Cerebellar cortex (tissue), 1 donor: ENCODE measurements at regions not wholly inside any gene's neighbourhood (a gene's known extent, or its start where the extent isn't known, plus 50 kb on each side); places are given as distances from the start of the nearest gene placed in this dataset.

ENCODE experiments used
- DNase-seq: peaks from one replicate; pipeline ENCODE4 v3.0.0-alpha.2; 2015; ENCODE audit warnings: low spot score

- DNase-seq, result no peak
These were observed 151.0 kb downstream of the INSIG2 start for GRCh38 chr2:118239284-118239683.

GRCh38 chr2:118237451-118237850, 149.2 kb downstream of the INSIG2 start:
- no peak for DNase-seq

- DNase-seq, result no peak
These were observed 144.5 kb downstream of the INSIG2 start for GRCh38 chr2:118232796-118233195.

- DNase-seq, result no peak
These were observed 144.1 kb downstream of the INSIG2 start for GRCh38 chr2:118232391-118232790.

DNA sequence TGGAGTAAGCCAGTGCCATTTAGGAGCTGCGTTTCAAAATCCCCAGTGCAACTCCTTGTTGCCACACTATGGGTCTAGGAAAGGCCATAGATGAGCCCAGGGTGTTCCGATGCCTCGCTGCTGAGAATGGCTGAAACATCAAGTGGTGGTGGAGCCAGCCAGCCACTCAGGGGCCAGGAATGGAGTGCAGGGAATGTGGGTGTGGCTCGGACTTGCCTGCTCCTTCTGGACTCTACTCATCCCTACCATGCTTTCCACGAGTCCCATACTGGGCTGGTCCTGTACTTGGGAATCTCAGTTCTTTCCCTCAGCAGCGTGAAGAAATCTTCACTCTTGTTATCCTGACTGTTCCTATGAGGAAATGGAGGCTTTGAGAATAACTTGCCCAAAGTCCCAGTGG, 143.5 kb downstream of the INSIG2 start:
- DNase-seq, result no peak

GRCh38 chr2:118227698-118228508, 139.6 kb downstream of the INSIG2 start:
- DNase-seq, result no peak

- DNase-seq, result no peak
These were observed 137.4 kb downstream of the INSIG2 start for GRCh38 chr2:118225666-118226065.

- DNase-seq, result no peak
These were observed 136.6 kb downstream of the INSIG2 start for GRCh38 chr2:118224895-118225311.

DNA sequence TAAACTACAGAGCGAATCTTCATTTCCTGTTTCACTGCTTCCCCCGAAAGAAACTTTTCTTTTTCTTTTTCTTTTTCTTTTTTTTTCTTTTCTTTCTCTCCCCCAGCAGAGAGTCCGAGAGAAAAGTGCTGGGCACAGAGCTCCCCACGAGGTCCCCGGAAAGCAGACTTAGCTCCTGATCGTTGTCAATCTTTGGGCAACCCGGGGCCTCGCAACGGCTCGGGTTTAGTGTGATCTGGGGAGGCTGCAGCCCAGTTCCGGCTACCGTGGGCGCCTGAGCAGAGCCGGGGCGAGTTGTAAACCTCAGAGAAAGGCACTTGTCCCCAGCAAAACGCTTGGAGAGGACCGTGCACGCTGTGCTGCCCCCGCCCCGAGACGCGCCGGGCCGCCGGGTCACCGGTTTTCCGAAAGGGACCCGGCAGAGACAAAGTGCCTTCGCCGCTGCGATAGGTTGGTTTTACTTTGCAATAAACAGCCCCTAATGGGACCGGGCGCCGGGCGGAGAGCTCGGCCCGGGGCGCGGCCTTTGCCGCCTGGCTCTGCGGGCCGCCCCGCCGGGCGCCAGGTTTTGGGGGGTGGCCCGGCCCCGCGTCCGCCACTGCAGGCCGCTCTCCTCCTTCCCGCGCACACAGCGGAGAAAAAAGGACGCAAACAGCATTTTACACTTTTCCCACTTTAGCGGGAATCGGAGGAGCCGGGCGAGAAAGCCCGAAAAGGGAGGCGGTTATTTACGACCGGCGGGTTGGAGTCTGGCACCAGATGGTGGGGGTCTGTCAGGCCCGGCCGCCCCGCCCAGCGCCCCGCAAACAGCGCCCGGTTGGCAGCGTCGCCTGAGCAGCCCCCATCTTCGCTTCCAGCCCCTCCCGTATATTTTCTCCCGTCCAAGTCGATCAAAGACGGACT, 136.0 kb downstream of the INSIG2 start:
- DNase-seq, result no peak

GRCh38 chr2:118223511-118223991, 135.3 kb downstream of the INSIG2 start:
- no peak for DNase-seq

GRCh38 chr2:118222672-118223421, 134.6 kb downstream of the INSIG2 start:
- DNase-seq, result no peak

GRCh38 chr2:118222273-118222594, 134.0 kb downstream of the INSIG2 start:
- DNase-seq, result no peak

GRCh38 chr2:118221536-118222272, 133.4 kb downstream of the INSIG2 start:
- DNase-seq, result peak; percentile 51

DNA sequence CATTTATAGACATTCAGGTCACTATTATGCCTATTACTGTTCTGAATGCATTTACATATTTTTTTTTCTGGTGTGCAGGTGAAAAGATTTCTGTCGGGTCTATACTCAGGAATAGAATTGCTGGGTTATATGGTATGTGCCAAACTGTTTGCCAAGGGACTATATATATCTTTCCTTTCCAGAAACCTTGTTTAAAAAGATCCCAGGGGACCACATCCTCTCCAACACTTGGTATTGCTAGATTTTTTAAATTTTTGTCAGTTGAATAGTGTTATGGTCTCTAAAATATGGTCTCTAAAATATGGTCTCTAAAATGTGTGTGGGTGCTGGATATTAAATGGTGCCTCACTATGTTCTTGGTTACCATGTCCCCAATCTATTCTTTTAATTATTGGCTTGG, 131.3 kb downstream of the INSIG2 start:
- no peak for DNase-seq

- DNase-seq, result no peak
These were observed 128.0 kb downstream of the INSIG2 start for GRCh38 chr2:118216224-118216623.

GRCh38 chr2:118209727-118210126, 121.5 kb downstream of the INSIG2 start:
- DNase-seq, result no peak

GRCh38 chr2:118207889-118208288, 119.6 kb downstream of the INSIG2 start:
- DNase-seq, result no peak

DNA sequence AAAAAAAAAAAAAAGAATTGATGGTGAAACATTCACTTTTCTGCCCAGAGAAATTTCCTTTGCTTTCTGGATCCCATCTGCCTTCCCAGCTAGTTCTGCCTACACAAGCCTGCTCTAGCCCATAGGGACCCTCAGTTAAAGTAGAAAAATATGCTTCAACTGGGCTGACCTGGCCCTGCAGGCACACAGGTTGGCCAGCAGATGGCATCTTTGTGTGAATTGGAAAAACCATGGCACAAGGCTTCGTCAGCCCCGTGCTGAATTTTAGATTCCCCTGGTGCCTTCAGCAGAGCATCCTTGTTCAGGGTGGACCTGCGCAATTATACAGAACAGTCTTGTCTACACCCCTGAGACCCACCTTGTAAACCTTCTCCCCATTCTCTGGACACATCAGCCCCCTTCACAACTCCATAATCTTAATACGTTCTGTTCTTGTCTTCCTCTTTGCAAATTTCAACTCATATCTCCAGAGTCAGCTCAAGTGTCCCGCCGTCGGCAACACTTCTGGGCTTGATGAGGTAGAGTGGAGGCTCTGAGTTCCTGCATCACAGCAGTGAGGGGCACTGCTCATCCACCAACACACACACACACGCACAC, 114.5 kb downstream of the INSIG2 start:
- peak; percentile 19 for DNase-seq

DNA sequence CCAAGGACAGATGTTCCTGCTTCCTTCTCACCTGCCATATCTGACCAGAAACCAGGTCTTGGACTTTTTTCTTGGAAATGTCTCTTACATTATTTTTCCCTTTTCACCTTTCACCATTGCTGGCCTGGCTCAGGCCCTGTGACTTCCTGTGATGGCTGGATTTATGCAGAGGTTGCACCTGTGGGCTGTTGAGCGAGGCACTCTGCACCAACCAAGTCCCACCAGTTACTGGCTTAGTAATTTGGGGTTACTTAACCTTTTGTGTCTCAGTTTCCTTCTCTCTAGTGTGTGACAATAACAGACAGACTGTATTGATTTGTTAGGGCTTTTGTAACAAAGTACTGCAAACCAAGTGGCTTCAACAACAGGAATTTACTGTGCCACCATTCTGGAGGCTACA, 110.0 kb downstream of the INSIG2 start:
- no peak for DNase-seq

- no peak for DNase-seq
These were observed 108.9 kb downstream of the INSIG2 start for GRCh38 chr2:118197011-118197675.

GRCh38 chr2:118190474-118190873, 102.2 kb downstream of the INSIG2 start:
- no peak for DNase-seq
